H54 (cell line): ENCODE measurements at regions not wholly inside any gene's neighbourhood (a gene's known extent, or its start where the extent isn't known, plus 50 kb on each side); places are given as distances from the start of the nearest gene placed in this dataset.

Source experiments
- DNase-seq: peaks from one replicate; pipeline ENCODE4 v3.0.0; 2011; ENCODE audit warnings: low spot score, mixed read lengths; ENCODE audit not compliant: insufficient read length
- FAIRE-seq: peaks from 3 replicates; lab custom pipeline; 2011; peaks lifted over from hg19 to GRCh38; lab: Jason Lieb, UNC
- POLR2A ChIP-seq: IDR thresholded peaks from 2 replicates; pipeline ENCODE4 v1.6.1; 2011; ENCODE audit warnings: low read depth, mild to moderate bottlenecking, low read length

DNA sequence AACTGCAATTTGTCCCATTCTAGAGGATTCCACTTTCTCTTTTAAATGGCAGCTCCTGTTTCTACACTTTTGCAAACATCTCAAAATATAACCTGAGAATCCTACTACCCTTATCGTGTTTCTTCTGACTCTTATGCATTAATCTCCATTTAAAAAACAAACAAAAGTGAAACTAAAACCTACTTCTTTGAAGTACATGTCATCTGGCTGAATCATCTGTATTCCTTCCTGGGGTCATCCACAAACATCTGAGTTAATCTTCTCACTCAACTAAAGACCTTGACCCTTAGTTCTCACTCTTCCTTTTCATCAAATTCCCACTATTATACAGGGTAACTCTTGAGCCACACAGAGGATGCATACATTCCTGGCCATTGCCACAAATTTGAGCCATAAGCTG, 584.8 kb downstream of the PPARGC1A start:
- TF ChIP-seq POLR2A, result no peak
- FAIRE-seq (no peak), DNase-seq (no peak)

GRCh38 chr4:23298371-23298770, 591.5 kb downstream of the PPARGC1A start:
- FAIRE-seq, result no peak
- no peak for TF ChIP-seq POLR2A
- DNase-seq, result no peak

DNA sequence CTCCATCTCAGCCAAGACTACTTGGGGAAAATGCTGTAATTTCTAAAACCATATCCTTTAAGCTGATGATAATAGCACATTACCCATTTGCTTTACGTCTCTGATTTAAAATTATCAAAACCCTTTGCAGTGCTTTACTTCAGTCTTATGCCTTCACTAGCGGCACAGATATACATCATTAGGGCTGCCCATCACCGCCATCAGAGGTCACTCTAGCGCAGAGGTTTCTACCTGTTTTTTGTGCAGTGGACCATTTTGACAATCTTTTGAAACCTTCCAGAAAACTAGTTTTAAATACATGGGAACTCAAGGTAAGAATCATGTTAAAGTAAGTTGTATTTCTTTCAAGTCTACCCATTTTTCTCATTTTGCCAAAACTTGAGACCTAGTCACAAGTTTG, 592.5 kb downstream of the PPARGC1A start:
- DNase-seq (no peak), FAIRE-seq (no peak)
- TF ChIP-seq POLR2A, result no peak

- no peak for DNase-seq
- TF ChIP-seq POLR2A, result no peak
- no peak for FAIRE-seq
Measured at GRCh38 chr4:23291139-23291538, 598.4 kb downstream of the GBA3 start.

GRCh38 chr4:23290656-23291055, 597.9 kb downstream of the GBA3 start:
- DNase-seq, result no peak
- FAIRE-seq, result peak; percentile 75
- TF ChIP-seq POLR2A, result no peak

DNA sequence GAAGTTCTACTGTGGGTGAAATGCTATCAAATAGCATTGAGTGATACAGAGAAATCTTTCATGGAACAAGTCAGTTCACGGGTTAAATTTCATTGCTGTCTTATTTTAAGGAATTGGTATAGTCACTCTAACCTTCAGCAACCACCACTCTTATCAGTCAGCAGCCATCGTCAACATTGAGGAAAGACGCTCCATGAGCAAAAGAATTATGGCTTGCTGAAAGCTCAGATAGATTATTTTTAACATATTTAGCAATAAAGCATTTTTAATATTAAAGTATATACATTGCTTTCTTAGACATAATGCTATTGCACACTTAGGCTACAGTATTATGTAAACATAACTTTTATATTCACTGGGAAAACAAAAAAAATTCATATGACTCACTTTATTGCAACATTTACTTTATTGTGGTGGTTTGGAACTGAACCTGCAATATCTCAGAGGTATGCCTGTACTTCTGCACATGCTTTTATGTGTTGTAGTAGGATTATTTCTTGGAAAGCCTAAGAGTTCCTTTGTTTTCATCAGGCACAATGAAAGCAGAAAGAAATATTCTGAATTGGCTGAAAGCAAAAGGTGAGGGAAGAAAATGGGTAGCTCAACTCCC, 586.7 kb downstream of the GBA3 start:
- FAIRE-seq, result no peak
- no peak for DNase-seq
- TF ChIP-seq POLR2A, result no peak

DNA sequence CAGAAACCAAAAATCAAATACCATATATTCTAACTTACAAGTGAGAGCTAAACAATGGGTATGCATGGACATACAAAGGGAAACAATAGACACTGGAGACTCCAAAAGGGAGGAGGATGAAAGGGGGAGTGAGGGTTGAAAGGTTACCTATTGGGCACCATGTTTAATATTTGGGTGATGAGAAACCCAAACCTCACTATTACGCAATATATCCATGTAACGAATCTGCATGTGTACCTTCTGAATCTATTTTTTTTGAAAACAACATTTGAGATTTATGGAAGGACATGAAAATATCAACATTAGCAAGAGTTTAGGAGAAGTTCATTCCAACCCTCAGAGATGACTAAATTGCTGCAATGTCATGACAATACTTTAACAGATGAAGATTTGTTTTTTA, 586.1 kb downstream of the GBA3 start:
- no peak for TF ChIP-seq POLR2A
- no peak for FAIRE-seq

GRCh38 chr4:23276076-23276475, 583.3 kb downstream of the GBA3 start:
- FAIRE-seq (no peak), DNase-seq (no peak)
- no peak for TF ChIP-seq POLR2A

More for the DNA sequence above, 586.1 kb downstream of the GBA3 start:
- no peak for DNase-seq

GRCh38 chr4:23269566-23269965, 576.8 kb downstream of the GBA3 start:
- DNase-seq, result no peak
- no peak for FAIRE-seq
- TF ChIP-seq POLR2A, result no peak

DNA sequence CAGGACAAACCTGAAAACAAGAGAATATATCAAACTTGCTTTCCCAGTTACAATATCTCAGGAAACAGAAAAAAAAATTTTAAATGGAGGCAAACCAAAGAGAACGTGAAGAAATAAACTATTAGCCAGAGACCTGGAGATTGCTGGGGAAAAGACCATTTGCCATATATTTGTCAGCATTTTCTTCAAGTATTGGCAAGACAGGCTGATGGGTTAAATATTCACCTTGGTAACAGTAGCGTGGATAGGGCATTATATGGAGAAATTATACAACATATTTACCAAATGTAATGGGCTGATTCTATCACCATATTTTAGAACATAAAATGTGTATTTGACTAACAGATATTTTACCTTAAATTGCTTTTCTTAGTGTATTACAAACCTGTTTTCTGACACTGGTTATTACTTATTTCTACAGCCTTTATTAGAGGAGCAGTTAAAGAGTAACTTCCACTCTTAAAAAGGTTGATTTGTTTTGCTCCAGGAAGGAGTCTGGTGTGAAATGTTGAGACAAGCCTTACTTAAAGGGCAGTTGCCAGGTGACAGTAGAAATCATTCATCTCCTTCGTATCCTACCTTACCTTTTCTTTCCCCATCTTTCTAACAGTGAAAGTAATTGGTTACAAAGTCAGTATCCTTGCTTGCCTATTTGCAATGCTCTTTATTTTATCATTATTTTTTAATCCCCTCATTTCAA, 575.5 kb downstream of the GBA3 start:
- no peak for FAIRE-seq
- DNase-seq, result no peak

GRCh38 chr4:23266401-23266800, 573.7 kb downstream of the GBA3 start:
- DNase-seq (no peak), FAIRE-seq (no peak)
- TF ChIP-seq POLR2A, result no peak

More for the DNA sequence above, 575.5 kb downstream of the GBA3 start:
- TF ChIP-seq POLR2A, result no peak

- TF ChIP-seq POLR2A, result no peak
- FAIRE-seq (no peak), DNase-seq (no peak)
Measured at GRCh38 chr4:23260511-23260910, 567.8 kb downstream of the GBA3 start.

- no peak for FAIRE-seq
- no peak for DNase-seq
- TF ChIP-seq POLR2A, result no peak
Measured at GRCh38 chr4:23245203-23245832, 552.6 kb downstream of the GBA3 start.

- FAIRE-seq, result no peak
- no peak for DNase-seq
- no peak for TF ChIP-seq POLR2A
Measured at GRCh38 chr4:23242962-23243361, 550.2 kb downstream of the GBA3 start.
